COR-L47 (cell line): ENCODE measurements at regions not wholly inside any gene's neighbourhood (a gene's known extent, or its start where the extent isn't known, plus 50 kb on each side); places are given as distances from the start of the nearest gene placed in this dataset.

Experiments
- DNase-seq: peaks from one replicate; lab custom pipeline; 2025; lab: John Stamatoyannopoulos, UW

- DNase-seq, result no peak
These were observed 567.5 kb downstream of the BCL11A start for GRCh38 chr2:59985923-59986322.

GRCh38 chr2:59974051-59974766, 579.2 kb downstream of the BCL11A start:
- DNase-seq, result no peak

GRCh38 chr2:59969161-59969560, 584.3 kb downstream of the BCL11A start:
- no peak for DNase-seq

GRCh38 chr2:59968441-59968840, 585.0 kb downstream of the BCL11A start:
- DNase-seq, result no peak

GRCh38 chr2:59967691-59968090, 585.8 kb downstream of the BCL11A start:
- DNase-seq, result no peak

GRCh38 chr2:59963157-59963556, 590.3 kb downstream of the BCL11A start:
- no peak for DNase-seq

- DNase-seq, result no peak
These were observed 591.7 kb downstream of the BCL11A start for GRCh38 chr2:59961746-59962145.

GRCh38 chr2:59959944-59960343, 593.5 kb downstream of the BCL11A start:
- DNase-seq, result no peak

GRCh38 chr2:59957504-59957903, 596.0 kb downstream of the BCL11A start:
- DNase-seq, result no peak

GRCh38 chr2:59956981-59957380, 596.5 kb downstream of the BCL11A start:
- no peak for DNase-seq

- no peak for DNase-seq
These were observed 605.4 kb downstream of the BCL11A start for GRCh38 chr2:59947917-59948541.

- DNase-seq, result no peak
These were observed 606.2 kb downstream of the BCL11A start for GRCh38 chr2:59947209-59947608.

GRCh38 chr2:59939236-59939635, 614.2 kb downstream of the BCL11A start:
- no peak for DNase-seq

- DNase-seq, result no peak
These were observed 615.3 kb downstream of the BCL11A start for GRCh38 chr2:59938181-59938580.

- no peak for DNase-seq
These were observed 617.4 kb downstream of the BCL11A start for GRCh38 chr2:59936048-59936447.

- no peak for DNase-seq
These were observed 618.4 kb downstream of the BCL11A start for GRCh38 chr2:59935005-59935404.

GRCh38 chr2:59933948-59934347, 619.5 kb downstream of the BCL11A start:
- DNase-seq, result no peak

- no peak for DNase-seq
These were observed 621.1 kb downstream of the BCL11A start for GRCh38 chr2:59932341-59932740.

- DNase-seq, result no peak
These were observed 623.0 kb downstream of the BCL11A start for GRCh38 chr2:59930430-59930829.

GRCh38 chr2:59926731-59927130, 626.7 kb downstream of the BCL11A start:
- DNase-seq, result no peak

- DNase-seq, result no peak
These were observed 628.1 kb downstream of the BCL11A start for GRCh38 chr2:59925321-59925720.

- DNase-seq, result no peak
These were observed 629.1 kb downstream of the BCL11A start for GRCh38 chr2:59924346-59924745.

- DNase-seq, result no peak
These were observed 631.0 kb downstream of the BCL11A start for GRCh38 chr2:59922450-59922849.

GRCh38 chr2:59921743-59922142, 631.7 kb downstream of the BCL11A start:
- DNase-seq, result no peak
